IMR-90 (cell line): ENCODE measurements at regions not wholly inside any gene's neighbourhood (a gene's known extent, or its start where the extent isn't known, plus 50 kb on each side); places are given as distances from the start of the nearest gene placed in this dataset.

Experiments used
- ATAC-seq: fragments of 200-7000 bp; cut with Tn5 transposase; 2 replicates; pipeline ENCODE4 v1.9.1; 2020; ENCODE audit warnings: low read depth, mild to moderate bottlenecking, moderate library complexity
- BruUV-seq: library from RNA; stranded (reverse); fragments of 400-500 nt; replicated peaks from 2 replicates; lab custom pipeline; 2021; lab: Mats Ljungman, UMichigan
- CTCF ChIA-PET: fragments of 300-600 bp; formaldehyde crosslinking; extraction: SDS; loops from one replicate; lab custom pipeline; 2021; ENCODE audit warnings: antibody characterized with exemption; lab: Yijun Ruan, JAX
- POLR2A ChIA-PET: fragments of 300-600 bp; sonication (Branson Sonifier 250); formaldehyde crosslinking; loops from one replicate; lab custom pipeline; 2022; ENCODE audit warnings: antibody characterized with exemption; ENCODE audit not compliant: unreplicated experiment; lab: Charles Lee
- DNase-seq: peaks from one replicate; pipeline ENCODE4 v3.0.0; 2013
- H2AFZ ChIP-seq: replicated peaks from 2 replicates; pipeline ENCODE3; 2013; ENCODE audit warnings: low read length, mild to moderate bottlenecking; ENCODE audit not compliant: poor library complexity
- H2AK5ac ChIP-seq: 2 replicates; pipeline ENCODE4 v1.6.1; 2013; ENCODE audit warnings: low read depth, low read length, inconsistent platforms
- H2AK9ac ChIP-seq: replicated peaks from 2 replicates; pipeline ENCODE3; 2013; ENCODE audit warnings: mild to moderate bottlenecking, low read depth, low read length, moderate library complexity; ENCODE audit not compliant: poor library complexity
- H2BK120ac ChIP-seq: 2 replicates; pipeline ENCODE4 v1.6.1; 2013; ENCODE audit warnings: low read depth, low read length, inconsistent platforms
- H2BK15ac ChIP-seq: 3 replicates; pipeline ENCODE4 v1.6.1; 2013; ENCODE audit warnings: low read depth, low read length, inconsistent platforms
- H2BK20ac ChIP-seq: 2 replicates; pipeline ENCODE4 v1.6.1; 2013; ENCODE audit warnings: low read depth, mild to moderate bottlenecking, inconsistent platforms, low read length, moderate library complexity
- H2BK5ac ChIP-seq: 2 replicates; pipeline ENCODE4 v1.6.1; 2013; ENCODE audit warnings: mild to moderate bottlenecking, low read depth, low read length, inconsistent platforms; ENCODE audit not compliant: poor library complexity, severe bottlenecking
- H3K14ac ChIP-seq: replicated peaks from 2 replicates; pipeline ENCODE4 v1.6.1; 2013; ENCODE audit warnings: low read depth, low read length, inconsistent platforms
- H3K18ac ChIP-seq: 2 replicates; pipeline ENCODE4 v1.6.1; 2013; ENCODE audit warnings: low read depth, low read length, control low read depth
- H3K23ac ChIP-seq: 2 replicates; pipeline ENCODE4 v1.6.1; 2013; ENCODE audit warnings: low read depth, low read length, inconsistent platforms
- H3K27ac ChIP-seq: 2 replicates; pipeline ENCODE4 v1.5.1; 2013; ENCODE audit warnings: mild to moderate bottlenecking, control low read depth, low read length; ENCODE audit not compliant: insufficient read depth
- H3K27me3 ChIP-seq: 2 replicates; pipeline ENCODE4 v1.6.1; 2013; ENCODE audit warnings: low read length; ENCODE audit not compliant: control insufficient read depth, insufficient read depth
- H3K36me3 ChIP-seq: 2 replicates; pipeline ENCODE4 v1.6.1; 2013; ENCODE audit warnings: low read length, mixed read lengths; ENCODE audit not compliant: control insufficient read depth, insufficient read depth
- H3K4ac ChIP-seq: 2 replicates; pipeline ENCODE4 v1.6.1; 2013; ENCODE audit warnings: low read depth, low read length, inconsistent platforms
- H3K4me1 ChIP-seq: 2 replicates; pipeline ENCODE4 v1.6.1; 2013; ENCODE audit warnings: low read length, mixed read lengths; ENCODE audit not compliant: control insufficient read depth, insufficient read depth
- H3K4me2 ChIP-seq: 2 replicates; pipeline ENCODE4 v1.6.1; 2013; ENCODE audit warnings: low read depth, mild to moderate bottlenecking, control low read depth, low read length, moderate library complexity
- H3K4me3 ChIP-seq: 2 replicates; pipeline ENCODE4 v1.5.1; 2013; ENCODE audit warnings: low read depth, mild to moderate bottlenecking, control low read depth, low read length, moderate library complexity; ENCODE audit not compliant: insufficient read depth
- H3K56ac ChIP-seq: 2 replicates; pipeline ENCODE4 v1.6.1; 2013; ENCODE audit warnings: low read length, inconsistent platforms; ENCODE audit not compliant: insufficient read depth; ENCODE audit errors: extremely low read depth
- H3K79me1 ChIP-seq, 2 experiments: 2 replicates each; pipeline ENCODE4 v1.6.1; 2013; ENCODE audit warnings: low read length in 2 of 2, inconsistent platforms in 1 of 2, low read depth in 1 of 2
- H3K9ac ChIP-seq: 2 replicates; pipeline ENCODE4 v1.6.1; 2013; ENCODE audit warnings: low read depth, low read length, control low read depth
- H3K9me1 ChIP-seq: 2 replicates; pipeline ENCODE4 v1.6.1; 2013; ENCODE audit warnings: low read length, inconsistent platforms; ENCODE audit not compliant: insufficient read depth
- H3K9me3 ChIP-seq: 2 replicates; pipeline ENCODE4 v1.6.1; 2013; ENCODE audit warnings: low read length; ENCODE audit not compliant: control insufficient read depth, insufficient read depth
- H4K20me1 ChIP-seq: 2 replicates; pipeline ENCODE4 v1.6.1; 2013; ENCODE audit warnings: low read length, inconsistent platforms; ENCODE audit not compliant: insufficient read depth
- H4K5ac ChIP-seq: 2 replicates; pipeline ENCODE4 v1.6.1; 2013; ENCODE audit warnings: mild to moderate bottlenecking, low read depth, low read length, control low read depth
- H4K8ac ChIP-seq, 2 experiments: 2 replicates each; pipeline ENCODE4 v1.6.1; 2013; ENCODE audit warnings: low read depth in 2 of 2, low read length in 2 of 2, control low read depth in 1 of 2, inconsistent platforms in 1 of 2
- H4K91ac ChIP-seq: 2 replicates; pipeline ENCODE4 v1.6.1; 2013; ENCODE audit warnings: low read depth, low read length, inconsistent platforms; ENCODE audit not compliant: insufficient read depth
- BHLHE40 ChIP-seq: fragments of 150-350 bp; IDR thresholded peaks from 2 replicates; pipeline ENCODE4 v1.6.1; 2016; ENCODE audit warnings: mild to moderate bottlenecking, low read depth, low read length
- CEBPB ChIP-seq: IDR thresholded peaks from 2 replicates; pipeline ENCODE4 v1.6.1; 2012; ENCODE audit warnings: low read depth, low read length, improper control_type of control experiment
- CHD1 ChIP-seq: IDR thresholded peaks from 2 replicates; pipeline ENCODE4 v1.6.1; 2012; ENCODE audit warnings: low read depth, low read length, improper control_type of control experiment
- FOS ChIP-seq: fragments of 150-350 bp; IDR thresholded peaks from 2 replicates; pipeline ENCODE4 v1.6.1; 2016; ENCODE audit warnings: low read depth, low read length
- MAFK ChIP-seq: IDR thresholded peaks from 2 replicates; pipeline ENCODE4 v1.6.1; 2012; ENCODE audit warnings: low read depth, low read length, improper control_type of control experiment
- MAZ ChIP-seq: IDR thresholded peaks from 2 replicates; pipeline ENCODE4 v1.6.1; 2012; ENCODE audit warnings: low read depth, mild to moderate bottlenecking, low read length, improper control_type of control experiment, moderate library complexity, borderline replicate concordance
- POLR2A ChIP-seq: IDR thresholded peaks from 2 replicates; pipeline ENCODE4 v1.6.1; 2012; ENCODE audit warnings: mild to moderate bottlenecking, low read depth, low read length
- RAD21 ChIP-seq: IDR thresholded peaks from 2 replicates; pipeline ENCODE4 v1.6.1; 2012; ENCODE audit warnings: low read length, improper control_type of control experiment
- RCOR1 ChIP-seq: IDR thresholded peaks from 2 replicates; pipeline ENCODE4 v1.6.1; 2012; ENCODE audit warnings: mild to moderate bottlenecking, low read length, improper control_type of control experiment; ENCODE audit not compliant: insufficient replicate concordance
- RFX5 ChIP-seq: IDR thresholded peaks from 2 replicates; pipeline ENCODE4 v1.8.0; 2012; ENCODE audit warnings: low read depth, mild to moderate bottlenecking, low read length, moderate library complexity
- SMC3 ChIP-seq: fragments of 150-350 bp; IDR thresholded peaks from 2 replicates; pipeline ENCODE4 v1.6.1; 2016; ENCODE audit warnings: low read depth, mild to moderate bottlenecking, antibody characterized with exemption, low read length, moderate library complexity
- WGBS, 2 experiments: methylation state at CpG; one replicate each; pipeline versions ENCODE4 v1.1.5 to v1.1.7; 2013; ENCODE audit warnings: missing lambda C conversion rate in 2 of 2; ENCODE audit not compliant: insufficient read length in 1 of 2; ENCODE audit errors: extremely low coverage in 2 of 2; 5-methylcytosine and 5-hydroxymethylcytosine counted together
- dilution Hi-C: fragments of 300-500 bp; cut with HindIII; formaldehyde crosslinking; loops from one replicate; pipeline ENCODE4 v1.14.3; 2018; ENCODE audit warnings: low sequenced_read_pairs; ENCODE audit not compliant: unreplicated experiment
- in situ Hi-C: fragments of 300-500 bp; cut with MboI; formaldehyde crosslinking; loops from 3 replicates; pipeline ENCODE4 v1.14.3; 2019; ENCODE audit warnings: low sequenced_read_pairs, inconsistent platforms, mixed read lengths
- intact Hi-C: fragments of 100-400 bp; cut with micrococcal nuclease; formaldehyde crosslinking; loops from 2 replicates; pipeline ENCODE4 v1.10.0; 2022
- TF ChIP-seq, protein P1 (sequence below): fragments of 150-350 bp; IDR thresholded peaks from 2 replicates; pipeline ENCODE4 v1.6.1; 2016; ENCODE audit warnings: low read depth, mild to moderate bottlenecking, low read length, moderate library complexity, borderline replicate concordance
- TF ChIP-seq, protein P2 (sequence below): fragments of 150-350 bp; IDR thresholded peaks from 2 replicates; pipeline ENCODE4 v1.6.1; 2017; ENCODE audit warnings: mild to moderate bottlenecking, antibody characterized with exemption, low read length, low read depth
- TF ChIP-seq, protein P3 (sequence below): conservative IDR thresholded peaks from 2 replicates; pipeline ENCODE4 v1.5.1; 2012; ENCODE audit warnings: mild to moderate bottlenecking, low read depth, low read length, improper control_type of control experiment

DNA sequence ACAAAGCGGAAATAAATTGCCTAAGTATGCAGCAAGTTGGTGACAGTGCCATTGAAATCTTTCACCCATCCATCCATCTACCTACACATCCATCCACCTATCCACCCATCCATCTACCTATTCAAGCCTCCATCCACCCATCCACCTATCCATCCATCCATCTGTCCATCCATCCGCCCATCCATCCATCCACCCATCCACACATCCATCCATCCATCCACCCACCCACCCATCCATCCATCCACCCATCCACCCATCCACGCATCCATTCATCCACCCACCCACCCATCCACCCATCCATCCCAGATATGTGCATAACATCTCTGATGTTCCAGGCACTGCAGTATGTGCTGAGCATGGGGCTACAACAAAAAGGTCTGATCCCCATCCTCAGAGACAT, 277.5 kb downstream of the IRF8 start:
- TF ChIP-seq FOS: no peak
- TF ChIP-seq, protein P1, sequence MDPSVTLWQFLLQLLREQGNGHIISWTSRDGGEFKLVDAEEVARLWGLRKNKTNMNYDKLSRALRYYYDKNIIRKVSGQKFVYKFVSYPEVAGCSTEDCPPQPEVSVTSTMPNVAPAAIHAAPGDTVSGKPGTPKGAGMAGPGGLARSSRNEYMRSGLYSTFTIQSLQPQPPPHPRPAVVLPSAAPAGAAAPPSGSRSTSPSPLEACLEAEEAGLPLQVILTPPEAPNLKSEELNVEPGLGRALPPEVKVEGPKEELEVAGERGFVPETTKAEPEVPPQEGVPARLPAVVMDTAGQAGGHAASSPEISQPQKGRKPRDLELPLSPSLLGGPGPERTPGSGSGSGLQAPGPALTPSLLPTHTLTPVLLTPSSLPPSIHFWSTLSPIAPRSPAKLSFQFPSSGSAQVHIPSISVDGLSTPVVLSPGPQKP: no peak
- TF ChIP-seq, protein P2, sequence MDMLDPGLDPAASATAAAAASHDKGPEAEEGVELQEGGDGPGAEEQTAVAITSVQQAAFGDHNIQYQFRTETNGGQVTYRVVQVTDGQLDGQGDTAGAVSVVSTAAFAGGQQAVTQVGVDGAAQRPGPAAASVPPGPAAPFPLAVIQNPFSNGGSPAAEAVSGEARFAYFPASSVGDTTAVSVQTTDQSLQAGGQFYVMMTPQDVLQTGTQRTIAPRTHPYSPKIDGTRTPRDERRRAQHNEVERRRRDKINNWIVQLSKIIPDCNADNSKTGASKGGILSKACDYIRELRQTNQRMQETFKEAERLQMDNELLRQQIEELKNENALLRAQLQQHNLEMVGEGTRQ: no peak
- no peak for TF ChIP-seq CEBPB
- no peak for TF ChIP-seq RFX5
- TF ChIP-seq MAZ: no peak
- TF ChIP-seq MAFK: no peak
- no peak for TF ChIP-seq CHD1
- TF ChIP-seq SMC3: no peak
- TF ChIP-seq RAD21: no peak
- TF ChIP-seq RCOR1: no peak
- TF ChIP-seq BHLHE40: no peak
- TF ChIP-seq, protein P3, sequence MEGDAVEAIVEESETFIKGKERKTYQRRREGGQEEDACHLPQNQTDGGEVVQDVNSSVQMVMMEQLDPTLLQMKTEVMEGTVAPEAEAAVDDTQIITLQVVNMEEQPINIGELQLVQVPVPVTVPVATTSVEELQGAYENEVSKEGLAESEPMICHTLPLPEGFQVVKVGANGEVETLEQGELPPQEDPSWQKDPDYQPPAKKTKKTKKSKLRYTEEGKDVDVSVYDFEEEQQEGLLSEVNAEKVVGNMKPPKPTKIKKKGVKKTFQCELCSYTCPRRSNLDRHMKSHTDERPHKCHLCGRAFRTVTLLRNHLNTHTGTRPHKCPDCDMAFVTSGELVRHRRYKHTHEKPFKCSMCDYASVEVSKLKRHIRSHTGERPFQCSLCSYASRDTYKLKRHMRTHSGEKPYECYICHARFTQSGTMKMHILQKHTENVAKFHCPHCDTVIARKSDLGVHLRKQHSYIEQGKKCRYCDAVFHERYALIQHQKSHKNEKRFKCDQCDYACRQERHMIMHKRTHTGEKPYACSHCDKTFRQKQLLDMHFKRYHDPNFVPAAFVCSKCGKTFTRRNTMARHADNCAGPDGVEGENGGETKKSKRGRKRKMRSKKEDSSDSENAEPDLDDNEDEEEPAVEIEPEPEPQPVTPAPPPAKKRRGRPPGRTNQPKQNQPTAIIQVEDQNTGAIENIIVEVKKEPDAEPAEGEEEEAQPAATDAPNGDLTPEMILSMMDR: no peak
- no peak for TF ChIP-seq POLR2A
- no peak overlapping the region for H2AFZ ChIP-seq
- intact Hi-C loops: no loop called here

More for the DNA sequence above, 277.5 kb downstream of the IRF8 start:
- ATAC-seq (no peak), DNase-seq (no peak)
- Histone ChIP-seq H3K9ac (no peak overlapping the region), H3K4me1 (peaks cover 1% of the 10 kb centered on the region; the same call in 1 of the 2 replicates), H2AK9ac (no peak overlapping the region), H4K8ac (no peak overlapping the region), H3K14ac (no peak overlapping the region), H3K23ac (no peak overlapping the region), H3K4me2 (no peak overlapping the region), H3K9me1 (peaks cover 10% of the 10 kb centered on the region), H3K36me3 (no peaks in the 10 kb centered on the region), H2BK20ac (no peak overlapping the region), H3K18ac (no peak overlapping the region), H4K5ac (no peak overlapping the region), H3K27ac (no peak overlapping the region), H3K27me3 (no peaks in the 10 kb centered on the region; the same call in none of the 2 replicates), H3K79me1 (no peaks in the 10 kb centered on the region), H4K91ac (no peak overlapping the region), H3K56ac (no peak overlapping the region), H4K20me1 (no peaks in the 10 kb centered on the region), H2AK5ac (no peak overlapping the region), H2BK15ac (no peak overlapping the region), H2BK120ac (no peak overlapping the region), H3K4me3 (no peak overlapping the region), H2BK5ac (no peak overlapping the region), H3K9me3 (peaks cover 5% of the 10 kb centered on the region; the same call in 1 of the 2 replicates), H3K4ac (no peak overlapping the region)
- ChIA-PET CTCF (no interaction called here), POLR2A (no interaction called here)
- in situ Hi-C loops (no loop called here), dilution Hi-C loops (no loop called here)
- no TSS peak for BruUV-seq
- 93% methylated on average over 2 of the region's 3 CpGs; no CpG with 5 or more reads in 1 of the 2 experiments for WGBS, 2 experiments
